GM19324 (cell line): ENCODE measurements at regions not wholly inside any gene's neighbourhood (a gene's known extent, or its start where the extent isn't known, plus 50 kb on each side); places are given as distances from the start of the nearest gene placed in this dataset.
"Not testable (repeated sequence)": the region's sequence is repeated elsewhere in the genome, so short reads cannot be mapped to it uniquely, and the experiment has no call there.

ENCODE experiments used
- ATAC-seq: cut with Tn5 transposase; IDR thresholded peaks from one replicate; pipeline ENCODE4 v1.9.1; 2021; ENCODE audit warnings: mild to moderate bottlenecking, moderate library complexity; ENCODE audit not compliant: unreplicated experiment, low FRiP score

GRCh38 chr1:185517808-185518419, 200.9 kb upstream of the IVNS1ABP start:
- ATAC-seq: no peak

- not testable (repeated sequence) for ATAC-seq
Measured at GRCh38 chr1:185517301-185517700, 200.3 kb upstream of the IVNS1ABP start.

GRCh38 chr1:185515696-185516095, 198.7 kb upstream of the IVNS1ABP start:
- ATAC-seq: no peak

GRCh38 chr1:185514311-185514710, 197.3 kb upstream of the IVNS1ABP start:
- no peak for ATAC-seq

GRCh38 chr1:185512442-185512841, 195.4 kb upstream of the IVNS1ABP start:
- no peak for ATAC-seq

- ATAC-seq: no peak
Measured at GRCh38 chr1:185501099-185501498, 184.1 kb upstream of the IVNS1ABP start.

GRCh38 chr1:185500001-185500626, 183.1 kb upstream of the IVNS1ABP start:
- ATAC-seq: no peak

GRCh38 chr1:185498207-185498606, 181.2 kb upstream of the IVNS1ABP start:
- no peak for ATAC-seq

- ATAC-seq: no peak
Measured at GRCh38 chr1:185497177-185497576, 180.1 kb upstream of the IVNS1ABP start.

GRCh38 chr1:185495898-185496297, 178.9 kb upstream of the IVNS1ABP start:
- ATAC-seq: no peak

GRCh38 chr1:185495007-185495406, 178.0 kb upstream of the IVNS1ABP start:
- no peak for ATAC-seq

GRCh38 chr1:185492089-185492825, 175.2 kb upstream of the IVNS1ABP start:
- no peak for ATAC-seq

- no peak for ATAC-seq
Measured at GRCh38 chr1:185491604-185492003, 174.6 kb upstream of the IVNS1ABP start.

GRCh38 chr1:185490924-185491323, 173.9 kb upstream of the IVNS1ABP start:
- no peak for ATAC-seq

- ATAC-seq: no peak
Measured at GRCh38 chr1:185489406-185489805, 172.4 kb upstream of the IVNS1ABP start.

- no peak for ATAC-seq
Measured at GRCh38 chr1:185488808-185489207, 171.8 kb upstream of the IVNS1ABP start.

- ATAC-seq: no peak
Measured at GRCh38 chr1:185487936-185488335, 170.9 kb upstream of the IVNS1ABP start.

- ATAC-seq: no peak
Measured at GRCh38 chr1:185487026-185487425, 170.0 kb upstream of the IVNS1ABP start.

GRCh38 chr1:185486346-185486745, 169.3 kb upstream of the IVNS1ABP start:
- ATAC-seq: no peak

GRCh38 chr1:185483664-185484450, 166.8 kb upstream of the IVNS1ABP start:
- ATAC-seq: no peak

- ATAC-seq: no peak
Measured at GRCh38 chr1:185483217-185483616, 166.2 kb upstream of the IVNS1ABP start.
